Ovary (tissue), 3 donors: ENCODE measurements at regions not wholly inside any gene's neighbourhood (a gene's known extent, or its start where the extent isn't known, plus 50 kb on each side); places are given as distances from the start of the nearest gene placed in this dataset.

Experiments used
- CTCF ChIP-seq, 3 donors: fragments of 450-650 bp in 2 of 3; fragments of 200-600 bp in 1 of 3; IDR thresholded peaks; one replicate each; pipeline versions ENCODE4 v1.5.1 to v1.8.0; 2016 to 2022; ENCODE audit warnings: antibody characterized with exemption in 3 of 3, mild to moderate bottlenecking in 1 of 3
- POLR2A ChIP-seq: fragments of 450-650 bp; IDR thresholded peaks from one replicate; pipeline ENCODE4 v1.6.1; 2017; ENCODE audit warnings: antibody characterized with exemption, mild to moderate bottlenecking, moderate library complexity
- donor health status: DM: no; HTN: no; CAD: no.

GRCh38 chrX:69366183-69366582 is 137.9 kb upstream of the NALF2 start:
- TF ChIP-seq POLR2A (no peak), CTCF (IDR thresholded peaks at IDR 0.05) (no peak)
